ENCODE measurements at regions not wholly inside any gene's neighbourhood (a gene's known extent, or its start where the extent isn't known, plus 50 kb on each side); places are given as distances from the start of the nearest gene placed in this dataset.
"Not testable (repeated sequence)": the region's sequence is repeated elsewhere in the genome, so short reads cannot be mapped to it uniquely, and the experiment has no call there.

DNA sequence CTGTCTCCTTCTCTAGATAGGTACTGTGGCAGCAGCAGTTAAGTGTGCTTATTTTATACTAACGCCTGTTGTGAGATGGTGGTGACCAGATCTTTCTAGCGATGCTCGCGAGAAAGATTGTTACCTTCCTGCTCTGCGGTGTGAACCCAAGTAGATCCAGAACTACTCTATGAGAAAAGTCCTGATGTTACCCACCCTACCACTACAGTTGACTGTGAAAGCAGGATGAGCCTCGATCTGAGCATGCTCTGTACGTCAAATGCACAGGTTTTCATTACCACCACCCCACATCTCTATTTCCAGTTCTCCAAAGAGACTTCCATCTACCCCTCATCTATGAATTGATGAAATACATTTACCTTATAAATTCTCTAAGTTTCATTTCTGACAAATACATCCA, 64.6 kb upstream of the KCTD7 start:
- CTCF ChIA-PET = no interaction called here
- H3K36me3 Mint-ChIP-seq = peaks cover 14% of the 10 kb centered on the region
- no peaks in the 10 kb centered on the region for H3K9me3 Mint-ChIP-seq (ENCODE audit: low read depth)
- no peaks in the 10 kb centered on the region for H3K27me3 Mint-ChIP-seq
- no peak for ATAC-seq
- DNase-seq = no peak
- peaks cover 10% of the 10 kb centered on the region for H3K4me1 Mint-ChIP-seq
- H3K4me3 Mint-ChIP-seq = no peak overlapping the region
- no peak overlapping the region for H3K27ac Mint-ChIP-seq

DNA sequence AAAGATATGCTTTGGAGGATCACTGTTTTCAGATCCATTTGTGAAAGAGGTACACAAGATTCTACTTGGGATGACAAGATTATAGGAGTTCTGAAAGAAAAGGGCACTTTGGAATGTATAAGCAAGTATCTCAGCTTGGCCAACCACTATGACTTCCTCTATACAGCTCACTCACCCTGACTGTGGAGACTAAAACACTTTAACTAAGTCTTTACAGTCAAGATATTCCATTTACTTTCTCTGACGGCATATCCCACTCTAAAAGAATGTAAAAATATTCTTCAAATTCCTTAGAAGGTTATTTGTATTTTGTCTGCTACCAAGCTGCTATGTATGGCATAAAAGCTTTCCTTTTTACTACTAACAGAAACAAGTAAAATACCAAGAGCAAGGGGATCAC, 58.5 kb upstream of the KCTD7 start:
- ATAC-seq; H3K27me3 Mint-ChIP-seq; H3K4me3 Mint-ChIP-seq; H3K9me3 Mint-ChIP-seq (ENCODE audit: low read depth); H3K4me1 Mint-ChIP-seq; H3K27ac Mint-ChIP-seq; DNase-seq: not testable (repeated sequence)
- CTCF ChIA-PET = interaction anchor here (0.6 to 0.7 kb wide), 2 partner anchors 17 to 43 kb away, joined by 3 to 4 read pairs; no protein-coding TSS in a partner anchor
- H3K36me3 Mint-ChIP-seq = peaks cover 41% of the 10 kb centered on the region

DNA sequence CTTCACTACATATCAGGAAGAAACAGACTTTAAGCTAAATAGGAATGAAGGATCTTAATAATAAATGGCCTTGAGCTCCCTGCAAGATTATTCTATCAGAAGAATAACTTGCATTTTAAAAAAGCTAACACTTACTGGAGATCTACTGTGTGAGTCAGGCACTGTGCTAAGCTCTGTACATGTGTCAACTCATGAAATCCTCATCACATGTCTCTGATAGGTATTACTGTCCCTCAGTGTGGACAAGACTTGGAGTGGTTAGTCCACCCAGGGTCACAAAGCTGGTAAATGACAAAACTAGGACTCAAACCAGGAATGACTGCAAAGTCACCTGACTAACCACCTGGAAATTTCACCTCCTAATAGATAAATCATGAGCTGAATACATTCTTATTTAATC, 57.1 kb upstream of the KCTD7 start:
- Mint-ChIP-seq H3K27me3 (no peaks in the 10 kb centered on the region), H3K4me1 (peaks cover 22% of the 10 kb centered on the region), H3K4me3 (no peak overlapping the region), H3K27ac (no peak overlapping the region), H3K9me3 (ENCODE audit: low read depth) (no peaks in the 10 kb centered on the region), H3K36me3 (peaks cover 49% of the 10 kb centered on the region)
- CTCF ChIA-PET = interaction anchor here (1.1 kb wide), 1 partner anchor 14 kb away, joined by 7 read pairs; no protein-coding TSS in a partner anchor
- ATAC-seq (no peak), DNase-seq (no peak)

DNA sequence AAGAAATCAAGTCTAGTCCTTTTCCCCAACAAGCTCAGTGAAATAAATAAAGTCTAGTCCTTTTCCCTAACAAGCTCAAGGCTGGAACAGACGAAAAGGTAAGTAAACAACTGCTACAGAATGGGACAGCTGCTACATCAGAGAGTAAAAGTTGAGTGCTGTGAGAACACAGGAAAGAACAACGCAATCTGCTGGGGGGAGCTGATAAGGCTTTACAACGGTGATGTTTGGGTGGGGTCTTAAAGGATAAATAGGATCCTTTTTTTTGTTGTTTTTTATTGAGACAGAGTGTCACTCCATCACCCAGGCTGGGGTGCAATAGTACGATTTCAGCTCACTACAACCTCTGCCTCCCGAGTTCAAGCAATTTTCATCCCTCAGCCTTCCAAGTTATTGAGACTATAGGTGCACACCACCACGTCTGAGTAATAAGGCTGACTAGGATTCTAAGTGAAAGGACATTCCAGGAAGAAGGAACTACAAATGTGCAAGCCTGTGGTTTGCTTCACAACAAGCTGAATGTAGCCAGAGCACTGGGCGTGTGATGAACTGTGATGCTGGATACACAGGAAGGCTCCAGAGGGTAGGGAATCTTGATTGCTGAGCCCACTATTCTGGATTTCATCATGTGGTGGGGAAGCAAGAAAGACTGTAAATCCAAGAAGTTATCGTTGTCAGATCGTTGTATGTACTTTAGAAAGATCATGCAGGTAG, 54.7 kb upstream of the KCTD7 start:
- ATAC-seq; H3K27me3 Mint-ChIP-seq; H3K4me3 Mint-ChIP-seq; H3K9me3 Mint-ChIP-seq (ENCODE audit: low read depth); DNase-seq; CTCF ChIA-PET; H3K27ac Mint-ChIP-seq: not testable (repeated sequence)
- Mint-ChIP-seq H3K36me3 (peaks cover 50% of the 10 kb centered on the region), H3K4me1 (peaks cover 39% of the 10 kb centered on the region)

DNA sequence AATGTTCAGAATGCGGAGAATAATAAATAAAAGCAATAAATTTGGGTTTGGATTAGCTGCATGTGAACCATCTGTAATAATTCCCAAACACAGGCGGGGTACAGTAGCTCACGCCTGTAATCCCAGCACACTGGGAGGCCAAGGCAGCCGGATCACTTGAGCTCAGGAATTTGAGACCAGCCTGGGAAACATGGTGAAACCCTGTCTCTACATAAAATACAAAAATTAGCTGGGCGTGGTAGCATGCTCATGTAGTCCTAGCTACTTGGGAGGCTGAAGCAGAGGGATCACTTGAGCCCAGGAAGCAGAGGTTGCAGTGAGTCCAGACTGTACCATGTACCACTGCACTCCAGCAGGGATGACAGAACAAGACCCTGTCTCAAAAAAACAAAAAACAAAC, 53.9 kb upstream of the KCTD7 start:
- Mint-ChIP-seq H3K36me3 (peaks cover 49% of the 10 kb centered on the region), H3K4me1 (peaks cover 39% of the 10 kb centered on the region)
- not testable (repeated sequence) for H3K4me3 Mint-ChIP-seq; H3K27me3 Mint-ChIP-seq; ATAC-seq; DNase-seq; H3K27ac Mint-ChIP-seq; H3K9me3 Mint-ChIP-seq (ENCODE audit: low read depth)
- CTCF ChIA-PET = interaction anchor here (0.6 kb wide), 1 partner anchor 179 kb away, joined by 3 read pairs; no protein-coding TSS in a partner anchor

DNA sequence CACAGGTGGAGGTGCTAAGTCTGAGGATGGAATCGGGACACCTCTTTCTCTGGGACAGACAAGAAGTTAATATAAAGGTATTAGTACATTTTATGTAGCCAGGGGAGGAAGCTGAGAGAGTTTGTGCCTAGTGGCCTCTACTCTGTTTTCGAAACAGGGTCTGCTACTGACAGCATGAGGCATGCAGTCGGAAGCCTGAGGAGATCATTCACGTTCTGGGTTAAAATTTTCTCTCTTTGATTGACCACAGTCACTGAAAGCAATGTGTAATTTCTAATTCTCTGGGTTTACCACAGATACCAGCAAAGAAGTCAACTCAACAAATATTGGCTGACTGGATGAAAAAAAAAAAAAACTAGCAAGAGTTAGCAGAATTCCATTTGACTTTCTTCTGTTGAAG, 53.3 kb upstream of the KCTD7 start:
- Mint-ChIP-seq H3K27ac (no peak overlapping the region), H3K4me3 (no peak overlapping the region), H3K27me3 (no peaks in the 10 kb centered on the region), H3K36me3 (peaks cover 49% of the 10 kb centered on the region), H3K9me3 (ENCODE audit: low read depth) (no peaks in the 10 kb centered on the region), H3K4me1 (peaks cover 39% of the 10 kb centered on the region)
- ATAC-seq (no peak), DNase-seq (no peak)
- CTCF ChIA-PET = interaction anchor here (1.5 to 1.7 kb wide), 2 partner anchors 10 to 15 kb away, joined by 3 read pairs; no protein-coding TSS in a partner anchor

DNA sequence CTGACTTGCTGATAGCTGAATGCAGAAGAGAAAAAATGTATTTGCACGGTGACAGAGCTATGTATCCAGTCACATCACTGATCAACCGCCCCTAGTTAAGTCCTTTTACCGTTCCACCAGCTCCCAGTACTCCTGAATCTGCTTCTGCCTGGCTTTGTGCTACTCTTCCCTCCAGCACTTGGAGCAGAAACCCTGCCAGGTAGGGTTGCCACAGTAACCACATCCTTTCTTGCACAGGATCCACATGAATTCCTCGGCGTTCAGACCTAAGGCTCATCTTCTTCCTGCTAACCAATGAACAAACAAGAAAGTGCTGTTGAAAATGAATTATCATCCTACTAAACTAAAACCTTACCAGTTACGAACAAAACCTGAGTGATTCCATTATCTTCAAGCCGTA, 52.0 kb upstream of the KCTD7 start:
- peaks cover 45% of the 10 kb centered on the region for H3K36me3 Mint-ChIP-seq
- H3K4me3 Mint-ChIP-seq = no peak overlapping the region
- H3K27me3 Mint-ChIP-seq = no peaks in the 10 kb centered on the region
- H3K4me1 Mint-ChIP-seq = peaks cover 39% of the 10 kb centered on the region
- DNase-seq = no peak
- H3K9me3 Mint-ChIP-seq (ENCODE audit: low read depth) = no peaks in the 10 kb centered on the region
- CTCF ChIA-PET = interaction anchor here (1.5 to 1.7 kb wide), 2 partner anchors 8 to 13 kb away, joined by 3 read pairs; no protein-coding TSS in a partner anchor
- H3K27ac Mint-ChIP-seq = no peak overlapping the region
- ATAC-seq = no peak

All from activated CD8-positive, alpha-beta memory T cell treated with anti-CD3 and anti-CD28 coated beads, Interleukin-2, amount 10 ng/mL, durations not matched to agents 7 days and 5 days (primary cell).